ENCODE measurements at regions not wholly inside any gene's neighbourhood (a gene's known extent, or its start where the extent isn't known, plus 50 kb on each side); places are given as distances from the start of the nearest gene placed in this dataset.

DNA sequence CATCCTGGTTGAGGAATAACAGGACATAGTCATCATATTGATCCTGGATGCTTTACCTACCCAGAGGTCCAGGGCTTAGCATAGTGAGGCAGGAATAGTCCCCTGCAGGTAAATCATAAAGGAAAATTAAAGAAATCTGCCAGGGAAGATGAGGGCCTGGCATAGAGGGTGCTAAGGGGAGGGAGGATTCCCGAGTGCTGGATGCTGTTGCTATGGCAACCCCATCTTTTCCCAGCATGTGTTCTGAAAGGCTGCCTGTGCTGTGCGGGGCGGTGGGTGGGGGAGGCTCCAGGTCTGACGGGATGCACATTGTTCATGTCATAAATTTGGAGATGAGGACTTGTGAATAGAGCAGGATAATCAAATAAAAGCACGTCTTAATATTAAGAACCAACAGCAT, 212.6 kb upstream of the PCSK2 start:
- intact Hi-C loops (cut with DNase I), result no loop called here
- H3K36me3 ChIP-seq, result no peaks in the 10 kb centered on the region
- TF ChIP-seq, protein P1, sequence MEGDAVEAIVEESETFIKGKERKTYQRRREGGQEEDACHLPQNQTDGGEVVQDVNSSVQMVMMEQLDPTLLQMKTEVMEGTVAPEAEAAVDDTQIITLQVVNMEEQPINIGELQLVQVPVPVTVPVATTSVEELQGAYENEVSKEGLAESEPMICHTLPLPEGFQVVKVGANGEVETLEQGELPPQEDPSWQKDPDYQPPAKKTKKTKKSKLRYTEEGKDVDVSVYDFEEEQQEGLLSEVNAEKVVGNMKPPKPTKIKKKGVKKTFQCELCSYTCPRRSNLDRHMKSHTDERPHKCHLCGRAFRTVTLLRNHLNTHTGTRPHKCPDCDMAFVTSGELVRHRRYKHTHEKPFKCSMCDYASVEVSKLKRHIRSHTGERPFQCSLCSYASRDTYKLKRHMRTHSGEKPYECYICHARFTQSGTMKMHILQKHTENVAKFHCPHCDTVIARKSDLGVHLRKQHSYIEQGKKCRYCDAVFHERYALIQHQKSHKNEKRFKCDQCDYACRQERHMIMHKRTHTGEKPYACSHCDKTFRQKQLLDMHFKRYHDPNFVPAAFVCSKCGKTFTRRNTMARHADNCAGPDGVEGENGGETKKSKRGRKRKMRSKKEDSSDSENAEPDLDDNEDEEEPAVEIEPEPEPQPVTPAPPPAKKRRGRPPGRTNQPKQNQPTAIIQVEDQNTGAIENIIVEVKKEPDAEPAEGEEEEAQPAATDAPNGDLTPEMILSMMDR (IDR thresholded peaks at IDR 0.05), result no peak
- TF ChIP-seq POLR2A (IDR thresholded peaks at IDR 0.05), result no peak
- H3K27ac ChIP-seq, result no peak overlapping the region
- H3K4me1 ChIP-seq, result no peaks in the 10 kb centered on the region
- H3K9me3 ChIP-seq, result no peaks in the 10 kb centered on the region
- H3K4me3 ChIP-seq, result no peak overlapping the region
- no peaks in the 10 kb centered on the region for H3K27me3 ChIP-seq
- DNase-seq, result no peak
- WGBS, 2 donors, result 25 to 35% methylated on average over 5 of the region's 5 CpGs

DNA sequence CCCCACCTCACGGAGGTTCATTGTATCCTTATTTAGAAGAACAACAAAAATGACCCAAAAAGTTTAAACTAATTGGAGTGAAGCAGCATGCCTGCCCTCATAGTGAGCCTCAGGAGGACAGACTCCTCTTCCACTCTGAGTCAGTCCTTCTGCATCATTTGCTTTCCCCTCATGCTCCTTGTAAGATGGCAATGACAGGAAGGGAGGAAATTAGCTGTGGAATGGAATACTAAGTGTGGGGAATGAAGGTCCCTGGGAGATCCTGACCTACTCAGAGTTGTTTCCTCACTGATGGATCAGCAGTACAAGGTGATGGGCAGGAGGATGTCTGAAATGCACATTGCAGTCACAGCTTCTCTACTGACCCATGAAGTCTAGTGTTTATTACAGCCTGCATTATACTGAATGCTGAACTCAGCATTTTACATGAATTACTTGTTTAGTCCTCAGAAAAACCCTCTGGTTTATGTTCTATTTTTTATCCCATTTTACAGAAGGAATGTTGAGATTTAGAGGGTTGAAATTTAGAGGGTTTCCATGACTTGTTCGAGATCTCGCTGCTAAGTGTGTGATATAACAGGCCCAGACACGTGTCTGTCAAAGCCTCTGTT, 212.0 kb upstream of the PCSK2 start:
- TF ChIP-seq, protein P1 (IDR thresholded peaks at IDR 0.05), result no peak
- TF ChIP-seq POLR2A (IDR thresholded peaks at IDR 0.05), result no peak
- no peaks in the 10 kb centered on the region for H3K9me3 ChIP-seq
- H3K27ac ChIP-seq, result no peak overlapping the region
- no peaks in the 10 kb centered on the region for H3K27me3 ChIP-seq
- no peaks in the 10 kb centered on the region for H3K36me3 ChIP-seq
- H3K4me3 ChIP-seq, result no peak overlapping the region
- WGBS, 2 donors, result 49 to 53% methylated on average over 4 of the region's 4 CpGs
- no peaks in the 10 kb centered on the region for H3K4me1 ChIP-seq
- no peak for DNase-seq
- intact Hi-C loops (cut with DNase I), result no loop called here

DNA sequence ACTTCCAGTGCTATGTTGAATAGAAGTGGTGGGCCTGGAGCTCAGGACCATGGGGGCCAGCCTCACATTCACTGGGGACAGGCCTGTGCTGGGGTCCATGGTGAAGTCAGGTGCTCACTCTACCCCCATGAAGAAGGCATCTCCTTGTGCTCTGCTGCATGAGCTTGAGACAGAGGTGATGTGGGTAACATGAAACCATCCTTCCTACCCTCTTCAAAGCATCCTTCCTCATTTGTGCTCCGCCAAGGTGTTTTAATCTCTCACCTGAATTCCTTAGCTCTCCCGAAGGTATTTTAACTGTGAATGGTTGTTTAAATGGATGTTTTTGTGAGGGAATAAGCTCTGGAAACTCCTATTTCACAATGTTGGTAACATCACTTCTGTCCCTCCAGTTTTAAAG, 209.6 kb upstream of the PCSK2 start:
- TF ChIP-seq, protein P1 (IDR thresholded peaks at IDR 0.05), result no peak
- no peak for TF ChIP-seq POLR2A (IDR thresholded peaks at IDR 0.05)
- Histone ChIP-seq H3K4me1 (no peaks in the 10 kb centered on the region), H3K27ac (no peak overlapping the region), H3K36me3 (no peaks in the 10 kb centered on the region), H3K27me3 (no peaks in the 10 kb centered on the region), H3K9me3 (no peaks in the 10 kb centered on the region), H3K4me3 (no peak overlapping the region)
- DNase-seq, result no peak
- intact Hi-C loops (cut with DNase I), result no loop called here
- WGBS, 2 donors, result 66 to 84% methylated on average over 2 of the region's 2 CpGs

DNA sequence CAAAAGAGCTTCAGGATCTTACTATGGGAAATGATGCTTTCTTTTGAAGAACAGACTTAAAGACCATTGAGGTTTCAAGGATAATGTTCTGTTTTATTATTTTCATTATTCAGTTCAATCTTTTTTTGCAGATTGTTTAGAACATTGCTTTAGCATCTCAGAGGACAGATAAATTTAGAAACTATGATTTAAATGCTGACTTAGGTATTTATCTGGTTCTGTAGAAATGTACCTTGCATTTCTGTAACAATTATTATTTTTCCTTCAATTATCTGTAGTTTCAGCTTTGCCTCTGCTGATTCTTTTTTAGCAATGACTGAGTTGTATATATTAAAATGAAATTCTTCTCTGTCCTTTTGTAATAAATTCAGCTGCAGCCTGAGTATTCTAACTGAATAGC, 205.4 kb upstream of the PCSK2 start:
- Histone ChIP-seq H3K9me3 (no peaks in the 10 kb centered on the region), H3K36me3 (no peaks in the 10 kb centered on the region), H3K27ac (no peak overlapping the region), H3K4me3 (no peak overlapping the region), H3K4me1 (no peaks in the 10 kb centered on the region), H3K27me3 (no peaks in the 10 kb centered on the region)
- TF ChIP-seq POLR2A (IDR thresholded peaks at IDR 0.05), result no peak
- TF ChIP-seq, protein P1 (IDR thresholded peaks at IDR 0.05), result no peak
- intact Hi-C loops (cut with DNase I), result no loop called here
- no peak for DNase-seq

DNA sequence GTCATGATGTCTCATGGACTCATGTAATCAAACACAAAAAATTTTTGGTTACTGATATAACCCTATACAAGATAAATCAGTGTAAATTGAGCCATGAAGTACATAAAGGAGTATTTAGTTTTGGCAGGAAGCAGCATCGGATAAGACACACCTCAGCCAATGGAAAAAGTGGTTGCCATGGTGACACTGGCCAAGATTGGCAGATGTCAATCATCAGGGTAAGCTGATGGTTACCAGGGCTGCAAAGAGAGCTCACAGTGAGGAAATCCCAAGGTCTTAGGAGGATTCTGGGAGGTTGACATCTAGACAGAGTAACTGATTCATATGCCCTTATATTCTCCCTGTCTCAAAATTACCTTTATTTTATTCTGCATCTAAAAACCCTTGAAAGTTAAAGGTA, 203.8 kb upstream of the PCSK2 start:
- no peak for TF ChIP-seq POLR2A (IDR thresholded peaks at IDR 0.05)
- TF ChIP-seq, protein P1 (IDR thresholded peaks at IDR 0.05), result no peak
- 67 to 77% methylated on average over 1 of the region's 1 CpG for WGBS, 2 donors
- no peak overlapping the region for H3K4me3 ChIP-seq
- no peaks in the 10 kb centered on the region for H3K36me3 ChIP-seq
- H3K27ac ChIP-seq, result no peak overlapping the region
- no peaks in the 10 kb centered on the region for H3K27me3 ChIP-seq
- intact Hi-C loops (cut with DNase I), result no loop called here
- DNase-seq, result no peak
- H3K4me1 ChIP-seq, result no peaks in the 10 kb centered on the region
- H3K9me3 ChIP-seq, result no peaks in the 10 kb centered on the region
